WI38 (cell line): ENCODE measurements at regions not wholly inside any gene's neighbourhood (a gene's known extent, or its start where the extent isn't known, plus 50 kb on each side); places are given as distances from the start of the nearest gene placed in this dataset.

Source experiments
- H3K4me3 ChIP-seq: 2 replicates; pipeline ENCODE4 v1.5.1; 2011; ENCODE audit warnings: low read depth, mild to moderate bottlenecking, control low read depth, low read length
- TF ChIP-seq, protein P1 (sequence below): IDR thresholded peaks from 2 replicates; pipeline ENCODE4 v1.5.1; 2012; ENCODE audit warnings: low read depth, mild to moderate bottlenecking, control low read depth, low read length

- TF ChIP-seq, protein P1, sequence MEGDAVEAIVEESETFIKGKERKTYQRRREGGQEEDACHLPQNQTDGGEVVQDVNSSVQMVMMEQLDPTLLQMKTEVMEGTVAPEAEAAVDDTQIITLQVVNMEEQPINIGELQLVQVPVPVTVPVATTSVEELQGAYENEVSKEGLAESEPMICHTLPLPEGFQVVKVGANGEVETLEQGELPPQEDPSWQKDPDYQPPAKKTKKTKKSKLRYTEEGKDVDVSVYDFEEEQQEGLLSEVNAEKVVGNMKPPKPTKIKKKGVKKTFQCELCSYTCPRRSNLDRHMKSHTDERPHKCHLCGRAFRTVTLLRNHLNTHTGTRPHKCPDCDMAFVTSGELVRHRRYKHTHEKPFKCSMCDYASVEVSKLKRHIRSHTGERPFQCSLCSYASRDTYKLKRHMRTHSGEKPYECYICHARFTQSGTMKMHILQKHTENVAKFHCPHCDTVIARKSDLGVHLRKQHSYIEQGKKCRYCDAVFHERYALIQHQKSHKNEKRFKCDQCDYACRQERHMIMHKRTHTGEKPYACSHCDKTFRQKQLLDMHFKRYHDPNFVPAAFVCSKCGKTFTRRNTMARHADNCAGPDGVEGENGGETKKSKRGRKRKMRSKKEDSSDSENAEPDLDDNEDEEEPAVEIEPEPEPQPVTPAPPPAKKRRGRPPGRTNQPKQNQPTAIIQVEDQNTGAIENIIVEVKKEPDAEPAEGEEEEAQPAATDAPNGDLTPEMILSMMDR = no peak
- no peak overlapping the region for H3K4me3 ChIP-seq
Measured at GRCh38 chr15:81450721-81451120, 76.7 kb upstream of the TMC3 start.

GRCh38 chr15:81449836-81450474 lies 75.9 kb upstream of the TMC3 start:
- H3K4me3 ChIP-seq = no peak overlapping the region
- TF ChIP-seq, protein P1 = no peak

GRCh38 chr15:81443040-81443820 lies 69.2 kb upstream of the TMC3 start:
- TF ChIP-seq, protein P1 = no peak
- no peak overlapping the region for H3K4me3 ChIP-seq

DNA sequence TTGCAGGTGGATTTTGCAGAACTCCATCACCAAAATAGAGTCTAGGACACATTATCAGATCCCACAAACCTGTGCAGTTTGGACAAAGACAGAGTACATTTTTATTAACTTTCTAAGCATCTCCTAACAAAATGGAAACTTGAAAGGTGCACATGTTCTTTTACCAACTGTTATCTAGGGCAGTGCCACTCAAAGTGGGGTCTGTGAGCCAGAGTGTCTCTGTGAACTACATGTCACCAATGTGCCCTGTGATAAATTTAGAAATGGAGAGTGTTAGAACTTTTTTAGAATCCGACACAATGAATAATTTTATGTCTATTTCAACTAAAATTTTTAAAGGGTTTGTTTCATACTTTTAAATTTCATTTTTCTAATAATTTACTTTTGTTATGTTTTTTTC lies 68.4 kb upstream of the TMC3 start:
- TF ChIP-seq, protein P1 = no peak
- no peak overlapping the region for H3K4me3 ChIP-seq

DNA sequence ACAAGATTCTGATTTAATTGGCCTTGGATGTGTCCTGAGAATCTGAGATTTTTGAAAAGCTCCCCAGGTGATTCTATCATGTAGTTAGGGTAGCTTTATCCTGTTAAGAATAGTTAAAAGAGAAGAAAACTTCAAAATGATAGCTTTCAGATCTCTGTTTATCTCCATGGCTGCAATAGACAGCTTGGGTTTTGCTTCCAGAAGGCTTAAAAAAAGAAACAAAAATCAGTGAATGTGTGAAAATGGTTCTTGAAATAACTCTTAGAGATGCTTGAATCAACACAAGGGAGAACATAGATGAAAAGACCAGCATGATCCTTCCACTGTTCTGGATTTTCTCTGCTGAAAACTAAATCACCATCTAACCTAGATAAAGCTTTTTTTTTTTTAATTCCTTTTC lies 60.8 kb upstream of the TMC3 start:
- no peak overlapping the region for H3K4me3 ChIP-seq
- TF ChIP-seq, protein P1 = no peak

DNA sequence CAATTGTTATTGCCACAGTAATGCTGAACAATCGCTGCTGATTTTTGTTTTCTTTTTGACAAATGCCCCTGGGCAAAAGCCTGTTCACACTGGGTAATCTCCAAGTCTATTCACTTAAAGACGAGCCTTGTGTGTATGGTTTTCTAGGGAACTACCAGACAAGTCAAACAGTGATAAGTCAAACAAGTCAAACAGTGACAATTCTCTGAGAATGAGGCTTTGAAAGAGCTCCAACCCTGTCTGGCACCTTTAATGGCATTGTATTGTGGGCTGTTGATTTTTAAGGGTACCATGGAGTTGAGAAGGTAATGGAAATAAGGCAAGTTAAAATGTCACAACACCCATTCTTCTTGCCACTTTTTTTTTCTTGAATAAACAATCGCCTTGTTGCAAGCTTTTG lies 59.4 kb upstream of the TMC3 start:
- no peak overlapping the region for H3K4me3 ChIP-seq
- TF ChIP-seq, protein P1 = no peak

DNA sequence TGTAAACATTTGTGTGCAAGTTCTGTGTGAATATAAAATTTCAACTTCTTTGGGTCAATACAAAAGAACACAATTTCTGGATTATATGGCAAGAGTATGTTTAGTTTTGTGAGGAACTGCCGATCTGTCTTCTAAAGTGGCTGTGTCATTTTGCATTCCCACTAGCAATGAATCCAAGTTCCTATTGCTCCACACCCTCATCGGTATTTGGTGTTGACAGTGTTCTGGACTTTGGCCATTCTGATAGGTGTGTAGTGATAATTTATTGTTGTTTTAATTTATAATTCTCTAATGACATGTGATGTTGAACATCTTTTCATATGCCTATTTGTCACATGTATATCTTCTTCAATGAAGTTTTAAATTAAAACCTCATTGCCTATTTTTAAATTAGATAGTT lies 58.2 kb upstream of the TMC3 start:
- TF ChIP-seq, protein P1 = no peak
- no peak overlapping the region for H3K4me3 ChIP-seq
